NCI-H146 treated with DMSO at 0.1 percent for 48 hours (cell line): ENCODE measurements at regions not wholly inside any gene's neighbourhood (a gene's known extent, or its start where the extent isn't known, plus 50 kb on each side); places are given as distances from the start of the nearest gene placed in this dataset.
A peak's percentile ranks its signal among the peaks of the same experiment; 100 is the strongest.

Experiments
- DNase-seq: peaks from one replicate; lab custom pipeline; 2025; ENCODE audit not compliant: unreplicated experiment; lab: John Stamatoyannopoulos, UW

- DNase-seq, result no peak
These were observed 170.9 kb downstream of the SLC6A15 start for GRCh38 chr12:84741692-84742091.

- DNase-seq, result no peak
These were observed 171.6 kb downstream of the SLC6A15 start for GRCh38 chr12:84741031-84741430.

DNA sequence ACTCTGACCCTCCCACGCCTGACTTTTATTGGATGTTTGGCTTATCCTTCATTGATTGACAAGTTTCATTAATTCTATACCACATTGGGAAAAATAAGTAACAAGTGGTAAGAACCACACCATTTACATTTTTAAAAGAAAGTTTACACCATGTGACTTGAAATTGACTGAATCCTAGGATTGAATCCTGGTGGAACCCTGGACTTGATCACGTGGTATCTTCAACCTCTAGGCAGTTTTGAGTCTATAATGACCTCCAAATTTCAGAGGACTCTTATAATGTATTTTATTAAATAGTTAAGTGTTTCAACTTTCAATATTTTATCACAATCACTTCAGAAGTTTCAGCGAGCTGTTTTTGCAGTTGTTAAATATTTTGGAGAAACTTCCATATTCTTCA is 172.0 kb downstream of the SLC6A15 start:
- no peak for DNase-seq

- no peak for DNase-seq
These were observed 174.1 kb downstream of the SLC6A15 start for GRCh38 chr12:84738481-84738972.

GRCh38 chr12:84732828-84733340 is 179.7 kb downstream of the SLC6A15 start:
- DNase-seq, result no peak

- DNase-seq, result no peak
These were observed 181.9 kb downstream of the SLC6A15 start for GRCh38 chr12:84730561-84731162.

GRCh38 chr12:84727961-84728360 is 184.6 kb downstream of the SLC6A15 start:
- DNase-seq, result no peak

- no peak for DNase-seq
These were observed 185.8 kb downstream of the SLC6A15 start for GRCh38 chr12:84726780-84727179.

DNA sequence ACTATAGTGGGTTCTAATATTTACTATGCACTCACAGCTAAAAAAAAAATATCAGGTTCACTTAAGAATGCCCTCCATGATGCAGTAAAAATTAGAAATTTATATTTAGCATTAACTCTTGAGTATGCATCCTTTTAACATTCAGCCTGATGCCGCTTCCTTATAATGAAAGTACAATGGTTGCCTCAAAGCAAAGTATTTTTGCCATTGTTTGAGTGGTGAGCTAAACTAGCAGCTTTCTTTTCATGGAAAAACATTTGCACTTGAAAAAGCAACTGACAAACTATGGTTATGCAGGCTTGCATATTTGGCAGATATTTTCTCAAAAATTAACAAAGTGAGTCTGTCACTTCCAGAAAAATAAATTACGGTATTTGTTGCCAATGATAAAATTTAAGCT is 188.6 kb downstream of the SLC6A15 start:
- DNase-seq, result no peak

- DNase-seq, result no peak
These were observed 192.6 kb downstream of the SLC6A15 start for GRCh38 chr12:84719997-84720396.

DNA sequence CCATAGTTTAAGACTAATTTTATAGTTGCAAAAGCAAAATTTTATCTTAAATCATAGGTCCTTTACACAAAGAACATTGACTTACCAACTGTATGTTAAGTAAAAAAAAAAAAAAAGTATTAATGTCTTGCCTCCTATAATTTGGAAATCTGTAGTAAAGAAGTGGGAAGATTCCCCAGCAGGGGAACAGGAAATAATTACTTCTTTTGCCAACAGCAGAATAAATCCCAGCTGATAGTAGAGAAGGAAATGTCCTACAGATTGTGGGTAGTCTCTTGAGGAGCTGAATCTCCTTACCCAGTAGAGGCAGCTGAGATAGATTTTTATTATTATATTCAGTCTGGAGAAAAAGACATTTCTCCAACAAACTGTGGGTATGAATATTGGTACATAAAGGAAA is 193.7 kb downstream of the SLC6A15 start:
- no peak for DNase-seq

GRCh38 chr12:84712747-84713146 is 199.9 kb downstream of the SLC6A15 start:
- no peak for DNase-seq

DNA sequence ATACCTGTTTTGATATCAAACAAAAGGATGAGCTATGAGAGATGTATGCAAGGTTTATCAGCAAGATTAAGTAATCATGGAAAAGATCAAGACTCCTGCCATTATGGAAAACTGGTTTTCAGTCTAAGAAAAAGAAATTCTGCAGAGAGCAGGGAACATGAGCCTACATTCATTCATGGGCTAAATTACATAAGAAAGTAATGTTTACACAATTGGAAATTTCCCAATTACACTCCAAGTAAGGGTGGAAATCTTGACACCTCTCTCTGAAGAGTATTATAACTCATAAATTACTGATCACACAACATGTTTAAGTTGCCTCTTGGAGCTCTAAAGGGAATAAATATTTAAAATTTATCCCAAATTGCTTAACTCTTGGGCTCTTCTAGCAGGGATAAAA is 206.2 kb downstream of the SLC6A15 start:
- DNase-seq, result no peak

DNA sequence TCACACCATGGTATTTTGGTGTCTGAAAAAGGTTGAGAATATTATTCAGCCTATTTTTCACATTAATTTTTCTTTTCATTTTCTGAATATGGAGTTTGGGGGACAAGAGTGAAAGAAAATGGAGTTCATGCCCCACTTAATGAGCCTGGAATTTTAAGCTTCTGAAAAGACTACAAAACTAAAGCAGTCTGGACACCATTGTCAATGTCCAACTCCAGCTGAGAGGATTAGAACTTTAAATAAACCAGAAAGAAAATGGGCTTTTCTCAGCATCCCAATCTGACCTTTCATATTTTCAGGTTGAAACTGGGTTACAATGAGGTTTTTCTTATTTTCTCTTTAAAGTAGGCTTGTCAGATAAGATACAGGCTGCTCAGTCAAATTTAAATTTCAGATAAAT is 207.7 kb downstream of the SLC6A15 start:
- DNase-seq, result no peak

- no peak for DNase-seq
These were observed 210.6 kb downstream of the SLC6A15 start for GRCh38 chr12:84702001-84702400.

DNA sequence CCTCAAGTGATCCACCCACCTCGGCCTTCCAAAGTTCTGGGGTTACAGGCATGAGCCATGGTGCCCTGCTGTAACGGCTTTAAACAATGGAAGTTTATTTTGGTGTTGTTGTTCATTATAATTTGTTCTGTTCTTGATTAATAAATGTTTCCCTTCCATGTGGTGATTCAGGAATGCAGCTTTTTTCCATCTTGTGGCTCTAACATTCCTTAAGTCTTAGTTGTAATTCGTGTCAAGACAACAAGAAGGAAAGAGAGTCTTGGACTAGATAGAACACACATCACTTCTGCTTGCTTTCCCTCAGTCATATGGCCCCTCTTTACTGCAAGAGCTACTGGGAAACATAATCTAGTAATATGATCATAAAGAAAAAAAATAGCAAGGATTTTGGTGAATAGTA is 211.6 kb downstream of the SLC6A15 start:
- DNase-seq, result no peak

DNA sequence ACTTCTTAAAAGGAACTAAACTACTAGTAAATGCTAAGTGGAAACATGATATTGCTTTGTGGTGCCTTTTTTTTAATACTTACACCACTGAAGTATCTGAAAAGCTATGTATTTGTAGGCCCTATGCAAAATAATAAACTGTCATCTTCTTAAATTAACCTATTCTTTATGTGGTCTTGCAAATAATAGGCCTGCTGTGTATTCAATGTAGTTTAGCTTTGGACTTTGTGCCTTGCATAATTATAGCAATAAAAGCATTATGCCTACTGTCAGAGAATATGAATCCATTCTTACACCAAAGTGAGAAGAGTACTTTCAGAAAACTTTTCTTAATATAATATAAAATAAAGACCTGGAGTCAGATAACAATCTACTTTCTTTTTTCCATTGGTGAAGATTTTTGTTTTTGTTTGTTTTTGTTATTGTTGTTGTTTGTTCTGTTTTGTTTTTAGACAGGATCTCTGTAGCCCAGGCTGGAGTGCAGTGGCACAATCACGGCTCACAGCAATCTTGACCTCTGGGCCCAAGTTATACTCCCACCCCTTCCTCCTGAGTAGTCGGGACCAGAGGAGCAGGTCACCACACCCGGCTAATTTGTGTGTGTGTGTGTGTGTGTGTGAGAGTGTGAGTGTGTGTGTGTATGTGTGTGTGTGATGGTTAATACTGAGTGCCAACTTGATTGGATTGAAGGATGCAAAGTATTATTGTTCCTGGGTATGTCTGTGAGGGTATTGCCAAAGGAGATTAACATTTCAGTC is 213.8 kb downstream of the SLC6A15 start:
- peak; percentile 19 for DNase-seq

DNA sequence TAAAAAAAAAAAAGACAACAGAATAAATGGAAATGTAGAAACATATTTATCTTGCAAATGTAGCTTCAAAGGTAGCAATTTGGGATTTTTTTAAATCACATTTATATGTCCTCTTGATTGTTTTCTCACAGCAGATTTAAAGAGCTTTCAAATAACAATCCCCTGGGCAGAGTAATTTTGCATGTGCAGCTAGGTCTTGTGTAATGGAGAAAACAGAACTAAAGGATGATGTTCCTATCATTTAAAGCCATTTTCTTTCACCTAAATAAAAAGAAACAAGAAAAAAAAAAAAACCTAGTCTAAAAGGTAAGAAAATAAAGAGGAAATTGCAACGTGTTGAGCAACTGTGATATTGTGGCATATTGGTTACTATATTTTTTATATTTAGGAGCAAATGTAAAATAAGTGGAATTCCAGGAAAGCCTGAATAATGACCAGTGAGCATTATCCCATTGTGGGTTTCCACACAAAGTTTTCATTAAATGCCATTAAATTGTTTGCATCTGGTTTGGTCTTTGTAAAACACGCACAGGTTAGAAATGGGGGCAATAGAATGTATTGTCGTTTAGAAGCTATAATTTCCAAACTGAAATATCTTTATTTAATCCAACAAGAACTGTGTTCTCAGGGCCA is 215.6 kb downstream of the SLC6A15 start:
- no peak for DNase-seq

GRCh38 chr12:84696281-84696680 is 216.3 kb downstream of the SLC6A15 start:
- DNase-seq, result no peak

GRCh38 chr12:84694116-84694515 is 218.5 kb downstream of the SLC6A15 start:
- peak; percentile 57 for DNase-seq

DNA sequence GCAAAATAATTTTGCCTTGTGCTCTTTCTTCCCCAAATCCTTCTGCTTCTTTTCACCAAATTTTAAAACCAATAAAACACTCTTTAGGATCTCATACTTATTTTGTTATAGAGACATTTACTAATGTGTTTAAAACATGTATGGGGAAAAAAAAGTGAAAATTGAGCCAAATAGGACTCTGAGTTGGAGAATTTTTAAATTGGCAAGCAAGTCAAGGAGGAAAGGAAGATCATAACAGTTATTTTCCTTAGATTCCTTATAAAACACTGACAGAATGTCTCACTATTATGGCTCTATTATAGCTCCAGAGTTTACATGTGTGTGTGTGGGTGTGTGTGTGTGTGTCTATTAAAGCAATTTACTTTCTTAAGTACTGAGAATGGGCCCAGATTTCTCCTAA is 220.5 kb downstream of the SLC6A15 start:
- DNase-seq, result no peak

DNA sequence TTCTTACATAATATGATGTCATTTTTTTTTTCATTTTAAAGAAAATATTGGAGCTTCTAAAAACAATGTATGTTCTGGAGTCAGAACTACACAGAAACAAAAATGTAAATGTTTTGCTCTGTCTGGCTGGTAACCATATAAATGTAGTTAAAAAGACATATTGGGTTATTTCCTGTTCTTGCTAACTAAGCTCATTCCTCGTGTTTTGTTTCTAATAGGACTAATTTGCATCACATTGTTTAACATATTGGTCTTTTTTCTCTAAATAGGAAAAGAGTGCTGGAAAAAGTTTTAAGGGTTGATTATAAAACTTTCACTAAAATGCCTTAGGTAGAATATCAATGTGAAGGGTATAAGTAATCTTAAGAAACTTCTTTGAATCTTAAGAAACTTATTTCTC is 221.3 kb downstream of the SLC6A15 start:
- no peak for DNase-seq
